ENCODE measurements at regions not wholly inside any gene's neighbourhood (a gene's known extent, or its start where the extent isn't known, plus 50 kb on each side); places are given as distances from the start of the nearest gene placed in this dataset.

- FAIRE-seq: no peak
- dilution Hi-C loops (cut with MboI; ENCODE audit: extremely low pct_ligation_motif_present, low sequenced_read_pairs): no loop called here
- CTCF ChIA-PET: no interaction called here
Measured at GRCh38 chr5:164317676-164318075, 812.3 kb downstream of the MAT2B start.

More at GRCh38 chr5:164317676-164318075, 812.3 kb downstream of the MAT2B start:
- no peaks in the 10 kb centered on the region for H3K4me1 ChIP-seq (ENCODE audit: control insufficient read depth, extremely low read depth, insufficient read depth, low read length)
- POLR2A ChIA-PET: no interaction called here
- no peaks in the 10 kb centered on the region for H4K20me1 ChIP-seq (replicated peaks; ENCODE audit: control insufficient read depth, extremely low read depth, insufficient read depth, low read length)
- DNase-seq (ENCODE audit: low read depth, low spot score): no peak
- H3K27me3 ChIP-seq (ENCODE audit: control insufficient read depth in 2 of 2, insufficient read depth in 2 of 2, low read length in 2 of 2): no peaks in the 10 kb centered on the region
- H3K9ac ChIP-seq (replicated peaks; ENCODE audit: extremely low read depth, insufficient read depth, low read length): no peak overlapping the region
- H3K27ac ChIP-seq (ENCODE audit: insufficient read depth, low read depth, low read length): no peak overlapping the region
- TF ChIP-seq, protein P1, sequence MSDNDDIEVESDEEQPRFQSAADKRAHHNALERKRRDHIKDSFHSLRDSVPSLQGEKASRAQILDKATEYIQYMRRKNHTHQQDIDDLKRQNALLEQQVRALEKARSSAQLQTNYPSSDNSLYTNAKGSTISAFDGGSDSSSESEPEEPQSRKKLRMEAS (IDR thresholded peaks at IDR 0.05; ENCODE audit: insufficient read depth, insufficient read length): no peak
- TF ChIP-seq POLR2AphosphoS5 (IDR thresholded peaks at IDR 0.05; ENCODE audit: insufficient read depth, low read depth, low read length) (no peak), POLR2A (IDR thresholded peaks at IDR 0.05; ENCODE audit: low read depth, low read length) (no peak), JUN (IDR thresholded peaks at IDR 0.05; ENCODE audit: borderline replicate concordance, insufficient read depth, insufficient read length, low read depth) (no peak), FOS (IDR thresholded peaks at IDR 0.05; ENCODE audit: borderline replicate concordance, insufficient read depth, low read length) (no peak), GATA2 (IDR thresholded peaks at IDR 0.05; ENCODE audit: insufficient read depth, insufficient read length, low read depth, low read length) (no peak), MYC (IDR thresholded peaks at IDR 0.05; ENCODE audit: low read depth, low read length) (no peak), EZH2 (IDR thresholded peaks at IDR 0.05; ENCODE audit: borderline replicate concordance, low read depth, low read length, severe bottlenecking) (no peak)
- TF ChIP-seq, protein P2, sequence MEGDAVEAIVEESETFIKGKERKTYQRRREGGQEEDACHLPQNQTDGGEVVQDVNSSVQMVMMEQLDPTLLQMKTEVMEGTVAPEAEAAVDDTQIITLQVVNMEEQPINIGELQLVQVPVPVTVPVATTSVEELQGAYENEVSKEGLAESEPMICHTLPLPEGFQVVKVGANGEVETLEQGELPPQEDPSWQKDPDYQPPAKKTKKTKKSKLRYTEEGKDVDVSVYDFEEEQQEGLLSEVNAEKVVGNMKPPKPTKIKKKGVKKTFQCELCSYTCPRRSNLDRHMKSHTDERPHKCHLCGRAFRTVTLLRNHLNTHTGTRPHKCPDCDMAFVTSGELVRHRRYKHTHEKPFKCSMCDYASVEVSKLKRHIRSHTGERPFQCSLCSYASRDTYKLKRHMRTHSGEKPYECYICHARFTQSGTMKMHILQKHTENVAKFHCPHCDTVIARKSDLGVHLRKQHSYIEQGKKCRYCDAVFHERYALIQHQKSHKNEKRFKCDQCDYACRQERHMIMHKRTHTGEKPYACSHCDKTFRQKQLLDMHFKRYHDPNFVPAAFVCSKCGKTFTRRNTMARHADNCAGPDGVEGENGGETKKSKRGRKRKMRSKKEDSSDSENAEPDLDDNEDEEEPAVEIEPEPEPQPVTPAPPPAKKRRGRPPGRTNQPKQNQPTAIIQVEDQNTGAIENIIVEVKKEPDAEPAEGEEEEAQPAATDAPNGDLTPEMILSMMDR (IDR thresholded peaks at IDR 0.05; ENCODE audit: extremely low read depth in 1 of 2, insufficient read depth in 1 of 2, low read depth in 1 of 2, low read length in 2 of 2): no peak
- BruUV-seq (replicated peaks): no TSS peak
- H3K4me3 ChIP-seq (replicated peaks in 1 of 3; ENCODE audit: insufficient read depth in 1 of 3, low read depth in 1 of 3, low read length in 3 of 3): no peak overlapping the region
- H2AFZ ChIP-seq (ENCODE audit: low read depth, low read length): no peak overlapping the region
- no peaks in the 10 kb centered on the region for H3K79me2 ChIP-seq (ENCODE audit: control insufficient read depth, insufficient read depth, low read length)
- no peaks in the 10 kb centered on the region for H3K9me1 ChIP-seq (replicated peaks; ENCODE audit: control insufficient read depth, extremely low read depth, insufficient read depth, low read length)
- intact Hi-C loops (cut with micrococcal nuclease): no loop called here
- H3K4me2 ChIP-seq (ENCODE audit: insufficient read depth, low read length): no peak overlapping the region
- no peaks in the 10 kb centered on the region for H3K9me3 ChIP-seq (replicated peaks; ENCODE audit: control insufficient read depth, insufficient read depth, low read length)
- no peaks in the 10 kb centered on the region for H3K36me3 ChIP-seq (ENCODE audit: control insufficient read depth in 2 of 2, extremely low read depth in 1 of 2, insufficient read depth in 2 of 2, low read length in 2 of 2)

All from endothelial cell of umbilical vein (primary cell).